ENCODE measurements at regions not wholly inside any gene's neighbourhood (a gene's known extent, or its start where the extent isn't known, plus 50 kb on each side); places are given as distances from the start of the nearest gene placed in this dataset.

DNA sequence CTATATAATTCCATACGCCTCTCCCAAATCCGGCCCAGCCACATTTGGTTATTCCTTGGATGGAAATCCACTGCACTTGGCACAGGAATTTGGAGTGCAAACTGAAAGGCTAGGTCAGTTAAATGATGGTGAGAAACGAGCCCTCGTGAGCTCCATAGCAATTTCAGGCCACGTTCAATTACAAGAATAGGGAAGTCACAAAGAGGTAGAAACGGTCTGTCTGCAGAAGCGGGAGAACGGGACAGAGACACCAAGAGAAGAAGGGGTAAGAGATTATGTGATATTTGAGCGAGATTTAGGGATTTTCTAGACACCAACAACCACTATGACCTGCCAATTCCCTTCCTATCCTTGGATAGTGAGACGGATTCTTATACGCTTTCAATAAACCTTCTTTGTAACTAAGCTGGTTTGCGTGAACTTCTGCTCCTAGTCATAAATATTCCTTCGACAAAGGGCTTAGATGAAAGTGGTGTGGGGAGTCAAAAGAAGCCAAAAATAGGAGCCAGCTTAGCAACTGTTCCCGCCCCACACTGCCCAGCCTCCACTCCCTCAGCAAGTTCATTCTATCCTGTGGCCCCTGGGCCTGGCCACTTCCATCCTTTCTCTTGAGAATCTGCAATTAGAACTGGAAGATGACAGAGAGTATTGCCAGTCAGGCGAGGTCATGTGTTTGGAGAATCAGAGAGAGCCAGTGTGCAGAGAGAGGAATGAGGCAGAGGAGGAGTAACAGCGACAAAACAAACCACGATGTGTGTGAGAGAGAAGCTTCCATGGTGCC, 118.4 kb downstream of the ZNF608 start:
- Histone ChIP-seq H3K27ac (ENCODE audit: low read depth, low read length) (no peak overlapping the region), H3K9ac (ENCODE audit: low read depth, low read length) (no peak overlapping the region)
- WGBS: 92% methylated on average over 16 of the region's 17 CpGs

GRCh38 chr5:124626053-124626452, 120.4 kb downstream of the ZNF608 start:
- Histone ChIP-seq H3K4me1 (ENCODE audit: insufficient read depth, low read length) (peaks cover 9% of the 10 kb centered on the region; the same call in 1 of the 2 replicates), H3K9me3 (ENCODE audit: insufficient read depth, low read depth, low read length) (no peaks in the 10 kb centered on the region), H3K27ac (ENCODE audit: low read depth, low read length) (no peak overlapping the region), H3K36me3 (ENCODE audit: insufficient read depth, low read length) (no peaks in the 10 kb centered on the region), H3K9ac (ENCODE audit: low read depth, low read length) (no peak overlapping the region), H3K27me3 (ENCODE audit: insufficient read depth, low read length) (no peaks in the 10 kb centered on the region), H3K4me3 (ENCODE audit: low read length) (no peak overlapping the region)
- WGBS: 92% methylated on average over 2 of the region's 2 CpGs

More for the DNA sequence above, 118.4 kb downstream of the ZNF608 start:
- no peaks in the 10 kb centered on the region for H3K27me3 ChIP-seq (ENCODE audit: insufficient read depth, low read length)
- H3K36me3 ChIP-seq (ENCODE audit: insufficient read depth, low read length): no peaks in the 10 kb centered on the region
- no peak overlapping the region for H3K4me3 ChIP-seq (ENCODE audit: low read length)
- peaks cover 18% of the 10 kb centered on the region; the same call in 1 of the 2 replicates for H3K4me1 ChIP-seq (ENCODE audit: insufficient read depth, low read length)
- no peaks in the 10 kb centered on the region for H3K9me3 ChIP-seq (ENCODE audit: insufficient read depth, low read depth, low read length)

DNA sequence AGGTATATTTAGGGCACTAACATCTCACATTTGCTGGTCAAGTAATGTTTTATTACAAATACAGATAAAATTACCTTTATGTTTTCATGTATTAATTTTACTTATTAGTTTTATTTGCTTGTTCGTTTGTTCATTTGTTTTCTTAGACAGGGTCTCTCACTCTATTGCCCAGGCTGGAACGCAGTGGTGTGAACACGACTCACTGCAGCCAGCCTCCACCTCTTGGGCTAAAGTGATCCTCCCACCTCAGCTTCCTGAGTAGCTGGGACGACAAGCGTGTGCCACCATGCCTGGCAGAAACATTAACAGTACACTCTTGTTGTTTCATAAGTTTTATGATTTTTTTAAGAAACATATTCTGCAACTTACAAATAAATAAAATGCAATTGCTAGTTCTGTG, 123.2 kb downstream of the ZNF608 start:
- no peaks in the 10 kb centered on the region; the same call in 1 of the 2 replicates for H3K4me1 ChIP-seq (ENCODE audit: insufficient read depth, low read length)
- H3K9me3 ChIP-seq (ENCODE audit: insufficient read depth, low read depth, low read length): no peaks in the 10 kb centered on the region
- H3K4me3 ChIP-seq (ENCODE audit: low read length): no peak overlapping the region
- H3K27ac ChIP-seq (ENCODE audit: low read depth, low read length): no peak overlapping the region
- H3K27me3 ChIP-seq (ENCODE audit: insufficient read depth, low read length): no peaks in the 10 kb centered on the region
- WGBS: 91% methylated on average over 5 of the region's 5 CpGs
- H3K9ac ChIP-seq (ENCODE audit: low read depth, low read length): no peak overlapping the region
- no peaks in the 10 kb centered on the region for H3K36me3 ChIP-seq (ENCODE audit: insufficient read depth, low read length)

- no peaks in the 10 kb centered on the region for H3K4me1 ChIP-seq (ENCODE audit: insufficient read depth, low read length)
- H3K9me3 ChIP-seq (ENCODE audit: insufficient read depth, low read depth, low read length): no peaks in the 10 kb centered on the region
- H3K36me3 ChIP-seq (ENCODE audit: insufficient read depth, low read length): no peaks in the 10 kb centered on the region
- H3K4me3 ChIP-seq (ENCODE audit: low read length): no peak overlapping the region
- no peak overlapping the region for H3K27ac ChIP-seq (ENCODE audit: low read depth, low read length)
- no peak overlapping the region for H3K9ac ChIP-seq (ENCODE audit: low read depth, low read length)
- WGBS: 86% methylated on average over 3 of the region's 3 CpGs
- no peaks in the 10 kb centered on the region for H3K27me3 ChIP-seq (ENCODE audit: insufficient read depth, low read length)
Measured at GRCh38 chr5:124622851-124623250, 123.6 kb downstream of the ZNF608 start.

GRCh38 chr5:124621279-124621678, 125.2 kb downstream of the ZNF608 start:
- Histone ChIP-seq H3K27ac (ENCODE audit: low read depth, low read length) (no peak overlapping the region), H3K9me3 (ENCODE audit: insufficient read depth, low read depth, low read length) (no peaks in the 10 kb centered on the region), H3K9ac (ENCODE audit: low read depth, low read length) (no peak overlapping the region), H3K36me3 (ENCODE audit: insufficient read depth, low read length) (no peaks in the 10 kb centered on the region), H3K27me3 (ENCODE audit: insufficient read depth, low read length) (no peaks in the 10 kb centered on the region), H3K4me1 (ENCODE audit: insufficient read depth, low read length) (no peaks in the 10 kb centered on the region), H3K4me3 (ENCODE audit: low read length) (no peak overlapping the region)
- WGBS: 85% methylated on average over 5 of the region's 5 CpGs

- 95% methylated on average over 2 of the region's 2 CpGs for WGBS
- Histone ChIP-seq H3K4me1 (ENCODE audit: insufficient read depth, low read length) (no peaks in the 10 kb centered on the region), H3K36me3 (ENCODE audit: insufficient read depth, low read length) (no peaks in the 10 kb centered on the region), H3K27me3 (ENCODE audit: insufficient read depth, low read length) (no peaks in the 10 kb centered on the region), H3K9me3 (ENCODE audit: insufficient read depth, low read depth, low read length) (no peaks in the 10 kb centered on the region), H3K4me3 (ENCODE audit: low read length) (no peak overlapping the region), H3K27ac (ENCODE audit: low read depth, low read length) (no peak overlapping the region), H3K9ac (ENCODE audit: low read depth, low read length) (no peak overlapping the region)
Measured at GRCh38 chr5:124620743-124621142, 125.7 kb downstream of the ZNF608 start.

GRCh38 chr5:124619121-124619520, 127.3 kb downstream of the ZNF608 start:
- no peak overlapping the region for H3K9ac ChIP-seq (ENCODE audit: low read depth, low read length)
- H3K27me3 ChIP-seq (ENCODE audit: insufficient read depth, low read length): no peaks in the 10 kb centered on the region
- WGBS: 80% methylated on average over 4 of the region's 4 CpGs
- no peaks in the 10 kb centered on the region for H3K9me3 ChIP-seq (ENCODE audit: insufficient read depth, low read depth, low read length)
- no peaks in the 10 kb centered on the region for H3K4me1 ChIP-seq (ENCODE audit: insufficient read depth, low read length)
- no peaks in the 10 kb centered on the region for H3K36me3 ChIP-seq (ENCODE audit: insufficient read depth, low read length)
- no peak overlapping the region for H3K4me3 ChIP-seq (ENCODE audit: low read length)
- no peak overlapping the region for H3K27ac ChIP-seq (ENCODE audit: low read depth, low read length)

DNA sequence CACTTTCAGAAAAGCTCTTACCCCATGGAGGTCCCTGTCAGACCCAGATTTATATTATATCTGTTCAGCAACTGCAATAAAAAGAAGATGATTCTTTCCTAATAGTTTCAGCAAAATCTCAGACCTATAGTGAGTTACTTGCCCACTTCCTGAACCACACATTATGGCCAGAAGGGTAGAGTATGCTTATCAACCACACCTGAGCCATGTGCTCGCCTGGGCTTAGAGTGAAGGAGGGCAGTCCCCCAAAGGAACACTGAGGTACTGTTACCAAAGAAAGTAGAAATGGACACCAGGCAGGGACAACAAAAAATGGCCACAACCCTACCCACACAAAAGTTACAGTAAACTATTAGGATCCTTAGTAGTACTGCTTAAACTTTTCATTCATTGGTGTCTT, 128.7 kb downstream of the ZNF608 start:
- Histone ChIP-seq H3K27me3 (ENCODE audit: insufficient read depth, low read length) (no peaks in the 10 kb centered on the region), H3K4me3 (ENCODE audit: low read length) (no peak overlapping the region), H3K36me3 (ENCODE audit: insufficient read depth, low read length) (no peaks in the 10 kb centered on the region), H3K27ac (ENCODE audit: low read depth, low read length) (no peak overlapping the region), H3K9me3 (ENCODE audit: insufficient read depth, low read depth, low read length) (no peaks in the 10 kb centered on the region), H3K9ac (ENCODE audit: low read depth, low read length) (no peak overlapping the region), H3K4me1 (ENCODE audit: insufficient read depth, low read length) (no peaks in the 10 kb centered on the region)
- 100% methylated on average over 1 of the region's 1 CpG for WGBS

- H3K27ac ChIP-seq (ENCODE audit: low read depth, low read length): no peak overlapping the region
- H3K9me3 ChIP-seq (ENCODE audit: insufficient read depth, low read depth, low read length): no peaks in the 10 kb centered on the region
- H3K27me3 ChIP-seq (ENCODE audit: insufficient read depth, low read length): no peaks in the 10 kb centered on the region
- no peak overlapping the region for H3K9ac ChIP-seq (ENCODE audit: low read depth, low read length)
- H3K4me1 ChIP-seq (ENCODE audit: insufficient read depth, low read length): no peaks in the 10 kb centered on the region
- H3K36me3 ChIP-seq (ENCODE audit: insufficient read depth, low read length): no peaks in the 10 kb centered on the region
- WGBS: 100% methylated on average over 1 of the region's 2 CpGs
- no peak overlapping the region for H3K4me3 ChIP-seq (ENCODE audit: low read length)
Measured at GRCh38 chr5:124614836-124615385, 131.5 kb downstream of the ZNF608 start.

DNA sequence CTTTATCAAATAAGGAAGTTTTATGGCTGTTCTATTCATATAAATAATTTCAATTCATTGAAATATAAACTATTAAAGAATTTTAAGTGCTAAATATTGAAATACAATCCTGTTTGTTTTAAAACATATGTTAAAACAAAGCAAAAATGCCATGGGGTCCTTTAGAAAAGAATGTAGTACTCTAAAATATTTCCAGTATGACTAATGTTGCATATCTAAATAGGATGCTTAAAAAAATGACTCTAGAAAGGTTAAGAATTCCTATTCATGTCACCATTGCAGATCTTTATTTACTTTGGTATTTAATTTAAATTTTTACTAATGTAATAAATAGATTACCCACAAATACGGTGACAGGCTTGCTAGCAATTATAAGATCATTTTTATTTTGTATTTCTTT, 132.3 kb downstream of the ZNF608 start:
- no peaks in the 10 kb centered on the region for H3K36me3 ChIP-seq (ENCODE audit: insufficient read depth, low read length)
- H3K9ac ChIP-seq (ENCODE audit: low read depth, low read length): no peak overlapping the region
- H3K9me3 ChIP-seq (ENCODE audit: insufficient read depth, low read depth, low read length): no peaks in the 10 kb centered on the region
- H3K4me3 ChIP-seq (ENCODE audit: low read length): no peak overlapping the region
- no peaks in the 10 kb centered on the region for H3K4me1 ChIP-seq (ENCODE audit: insufficient read depth, low read length)
- WGBS: no CpG with 5 or more reads among the region's 1 CpG
- no peak overlapping the region for H3K27ac ChIP-seq (ENCODE audit: low read depth, low read length)
- H3K27me3 ChIP-seq (ENCODE audit: insufficient read depth, low read length): no peaks in the 10 kb centered on the region

- Histone ChIP-seq H3K4me1 (ENCODE audit: insufficient read depth, low read length) (no peaks in the 10 kb centered on the region), H3K9ac (ENCODE audit: low read depth, low read length) (no peak overlapping the region), H3K36me3 (ENCODE audit: insufficient read depth, low read length) (no peaks in the 10 kb centered on the region), H3K27me3 (ENCODE audit: insufficient read depth, low read length) (no peaks in the 10 kb centered on the region), H3K9me3 (ENCODE audit: insufficient read depth, low read depth, low read length) (no peaks in the 10 kb centered on the region), H3K27ac (ENCODE audit: low read depth, low read length) (no peak overlapping the region), H3K4me3 (ENCODE audit: low read length) (no peak overlapping the region)
- 95% methylated on average over 3 of the region's 3 CpGs for WGBS
Measured at GRCh38 chr5:124613273-124613953, 133.0 kb downstream of the ZNF608 start.

Measured in HUES64 (cell line).